Fibroblast of the conjunctiva (primary cell): ENCODE measurements at regions not wholly inside any gene's neighbourhood (a gene's known extent, or its start where the extent isn't known, plus 50 kb on each side); places are given as distances from the start of the nearest gene placed in this dataset.
A peak's percentile ranks its signal among the peaks of the same experiment; 100 is the strongest.
"Not testable (repeated sequence)": the region's sequence is repeated elsewhere in the genome, so short reads cannot be mapped to it uniquely, and the experiment has no call there.

ENCODE experiments used
- DNase-seq: peaks from one replicate; pipeline ENCODE4 v3.0.0-alpha.2; 2010; ENCODE audit warnings: low read depth

DNA sequence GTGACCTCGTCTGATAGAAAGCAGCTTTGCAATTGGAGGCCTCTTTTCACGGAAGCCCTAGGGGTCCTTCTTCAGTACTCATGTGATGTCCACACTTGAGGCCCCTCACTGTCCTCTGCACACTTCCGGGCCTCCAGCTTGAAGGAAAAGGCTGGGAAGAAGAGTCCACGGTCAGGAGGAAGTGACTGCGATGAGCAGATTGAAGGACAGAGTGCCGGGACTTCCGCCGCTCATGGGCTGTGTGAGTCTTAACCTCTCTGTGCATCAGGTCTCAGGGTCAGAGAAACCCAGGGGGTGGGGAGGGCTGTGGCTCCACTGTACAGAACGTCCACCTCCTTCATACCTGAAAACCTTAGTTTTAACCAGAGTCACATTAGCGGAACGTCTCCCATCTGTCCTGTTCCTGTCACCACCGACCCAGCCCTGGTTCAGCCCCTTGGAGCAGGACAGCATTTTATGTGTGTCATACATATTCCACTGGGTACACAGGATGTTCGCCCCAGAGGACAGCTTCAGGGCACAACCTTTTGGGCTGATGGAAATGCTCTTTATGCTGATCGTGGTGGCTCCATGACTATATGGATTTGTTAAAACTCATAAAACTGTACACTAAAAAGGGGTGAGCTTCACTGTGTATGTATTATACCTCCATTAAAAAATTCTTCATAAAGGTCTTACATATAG is 51.0 kb upstream of the SORCS2 start:
- no peak for DNase-seq

DNA sequence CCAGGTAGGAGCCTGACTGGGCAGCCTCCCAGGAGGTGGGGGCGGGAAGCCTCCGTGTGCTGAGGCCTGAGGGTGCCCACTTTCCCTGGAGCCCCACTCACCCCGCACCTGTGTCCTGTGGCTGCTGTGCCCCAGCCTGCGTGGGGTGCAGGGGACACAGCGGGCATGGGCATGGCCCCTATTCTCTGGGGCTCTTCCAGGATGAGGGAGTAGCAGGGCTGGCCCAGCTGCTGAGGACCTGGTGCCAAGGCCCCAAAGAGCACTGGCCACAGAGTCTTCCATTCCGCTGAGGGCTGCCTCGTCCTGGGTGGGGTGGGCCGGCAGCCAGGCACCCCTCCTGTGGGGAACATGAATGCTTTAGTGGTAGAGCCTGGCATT is 51.7 kb upstream of the SORCS2 start:
- no peak for DNase-seq

DNA sequence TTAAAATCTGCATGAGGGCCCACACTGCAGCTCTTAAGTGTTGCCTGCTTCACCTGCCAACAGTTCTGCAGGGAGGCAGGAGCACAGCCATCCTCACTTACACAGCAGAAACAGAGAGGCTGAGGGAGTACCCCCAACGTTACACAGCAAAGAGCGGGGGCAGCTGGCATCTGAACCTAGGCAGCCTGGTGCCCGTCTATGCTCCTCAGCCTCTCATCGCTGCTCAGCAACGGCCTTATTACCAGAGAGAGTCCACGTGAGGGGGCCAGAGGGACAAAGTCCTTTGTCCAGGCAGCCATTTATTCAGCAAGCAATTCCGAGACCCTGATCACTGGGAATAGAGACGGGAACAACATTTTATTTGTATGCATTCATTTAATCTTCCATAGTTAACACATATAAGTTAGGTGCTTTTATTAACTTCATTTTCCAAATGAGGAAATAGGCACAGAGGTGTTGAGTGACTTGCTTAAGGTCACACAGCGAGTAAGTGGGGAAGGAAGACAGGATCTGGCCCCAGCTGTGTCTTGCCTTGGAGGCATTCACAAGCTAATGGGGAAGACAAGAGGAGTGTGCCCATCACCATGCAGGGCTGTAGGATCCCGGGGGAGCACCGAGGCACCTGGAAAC is 52.2 kb upstream of the SORCS2 start:
- DNase-seq = no peak

DNA sequence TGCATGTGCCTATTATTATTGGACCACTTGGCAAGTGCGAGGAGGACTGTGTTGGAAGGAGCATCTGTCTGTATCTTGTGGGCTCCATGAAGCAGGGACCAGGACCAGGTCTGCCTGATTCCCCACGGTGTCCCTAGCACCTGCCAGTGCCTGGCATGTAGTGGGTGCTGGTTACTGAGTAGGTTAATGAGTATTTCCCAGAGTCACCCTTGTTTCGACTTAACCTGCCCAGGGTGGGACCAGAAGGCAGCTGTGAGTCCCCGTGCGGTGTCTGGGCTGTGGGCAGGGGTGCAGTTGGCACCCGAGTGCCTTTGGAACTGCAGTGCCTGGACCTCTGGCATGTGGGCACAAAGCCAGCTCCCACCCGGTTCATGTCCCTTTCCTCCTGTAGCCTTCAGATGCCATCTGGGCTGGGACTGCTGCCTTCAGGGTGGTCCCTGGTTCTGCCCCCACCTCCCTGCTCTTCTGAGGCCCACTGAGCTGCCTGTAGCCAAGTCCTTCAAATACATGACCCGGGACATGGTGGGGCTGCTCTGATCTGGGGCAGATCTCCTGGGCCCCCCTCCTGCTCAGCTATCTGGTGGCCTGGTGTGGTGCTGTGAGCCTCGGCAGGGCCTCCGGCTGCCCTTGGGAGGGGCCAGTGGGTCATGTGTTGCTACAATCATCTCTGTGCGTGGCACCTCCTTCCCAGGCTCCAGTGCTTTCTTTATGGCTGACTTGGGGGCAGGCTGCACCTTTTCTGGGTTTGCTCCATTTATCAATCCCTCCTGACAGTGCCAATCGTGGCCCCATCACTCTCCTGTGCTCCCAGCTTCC is 53.0 kb upstream of the SORCS2 start:
- DNase-seq = no peak

DNA sequence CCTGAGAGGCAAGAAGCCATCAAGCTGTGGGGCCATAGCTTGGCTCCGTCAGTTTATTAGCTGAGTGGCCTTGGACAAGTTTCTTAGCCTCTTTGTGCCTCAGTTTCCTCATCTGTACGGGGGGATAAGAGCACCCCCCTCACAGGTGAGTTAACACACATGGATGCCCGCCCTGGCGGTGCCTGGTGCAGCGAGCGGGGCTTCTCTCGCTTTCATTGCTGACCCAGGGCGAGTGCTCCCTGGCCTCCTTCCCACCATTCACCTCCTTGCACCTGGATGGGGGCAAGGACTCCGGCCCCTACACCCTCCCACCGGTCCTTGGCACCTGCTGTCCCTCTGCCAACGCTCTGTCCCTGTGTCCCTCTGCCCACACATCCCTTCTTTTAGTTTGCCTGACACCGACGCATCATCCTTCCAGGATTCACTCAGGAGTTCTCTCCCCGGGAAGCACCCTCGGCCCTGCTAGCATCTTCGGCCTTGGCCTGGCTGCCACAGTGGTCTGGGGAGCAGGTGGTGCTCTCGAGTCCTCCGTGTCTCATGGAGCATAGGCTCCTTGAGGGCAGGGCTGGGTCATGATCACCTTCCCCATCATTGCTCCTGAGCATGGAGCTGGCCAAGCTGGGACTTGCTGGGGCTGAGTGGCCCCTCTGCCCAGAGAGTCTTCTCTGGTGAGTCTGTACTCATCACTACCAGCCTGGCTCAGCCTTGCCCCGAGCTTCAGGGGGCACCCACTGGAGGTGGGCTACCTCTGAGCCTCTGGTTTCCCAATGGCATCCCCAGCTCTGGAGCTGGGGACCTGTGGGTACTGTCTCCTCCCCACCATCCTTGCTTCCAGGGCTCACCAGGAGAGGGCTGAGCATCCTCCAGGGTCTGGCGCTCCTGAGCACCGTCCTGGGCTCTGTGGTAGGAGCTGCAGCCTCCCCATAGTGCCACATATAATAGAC is 53.8 kb upstream of the SORCS2 start:
- no peak for DNase-seq

DNA sequence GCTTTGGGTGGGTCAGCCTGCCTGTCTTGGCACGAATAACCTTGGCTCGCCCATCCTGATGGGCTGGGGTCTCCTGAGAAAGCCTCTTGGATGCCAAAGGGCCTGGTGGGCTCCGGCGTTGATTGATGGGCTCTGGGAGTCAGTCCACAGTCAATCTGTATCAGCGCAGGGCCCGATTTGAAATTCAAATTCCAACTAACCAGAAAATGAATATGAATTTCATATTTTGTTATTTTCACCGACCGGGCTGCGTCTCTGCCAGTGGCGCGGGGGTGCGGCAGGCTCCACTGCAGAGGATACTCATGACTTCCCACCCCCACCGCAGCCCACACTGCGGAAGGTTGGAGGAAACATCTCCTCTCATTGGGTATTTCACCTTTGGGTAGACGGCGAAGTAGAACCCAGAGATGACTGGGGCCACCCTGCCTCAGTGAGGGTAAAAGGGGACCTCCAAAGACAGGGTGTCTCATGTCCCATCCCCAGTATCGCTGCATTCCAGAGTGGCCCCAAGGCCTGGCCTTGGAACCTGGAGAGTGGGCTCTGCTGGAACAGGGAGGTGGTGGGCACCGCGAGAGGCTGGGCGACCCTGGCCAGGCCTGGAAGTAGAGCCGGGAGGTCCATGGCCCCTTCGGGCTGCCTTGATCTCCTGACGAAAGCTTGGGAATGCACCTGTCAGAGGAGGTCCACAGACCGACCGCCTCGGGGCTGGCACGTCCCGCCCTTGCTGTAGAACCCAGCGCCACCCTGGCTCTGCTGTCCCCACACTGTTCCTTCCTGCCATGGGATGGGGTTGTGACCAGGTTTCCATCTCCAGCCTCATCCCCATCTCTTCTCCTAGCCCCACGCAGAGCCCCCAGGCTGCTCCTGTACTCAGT is 54.8 kb upstream of the SORCS2 start:
- DNase-seq = no peak

DNA sequence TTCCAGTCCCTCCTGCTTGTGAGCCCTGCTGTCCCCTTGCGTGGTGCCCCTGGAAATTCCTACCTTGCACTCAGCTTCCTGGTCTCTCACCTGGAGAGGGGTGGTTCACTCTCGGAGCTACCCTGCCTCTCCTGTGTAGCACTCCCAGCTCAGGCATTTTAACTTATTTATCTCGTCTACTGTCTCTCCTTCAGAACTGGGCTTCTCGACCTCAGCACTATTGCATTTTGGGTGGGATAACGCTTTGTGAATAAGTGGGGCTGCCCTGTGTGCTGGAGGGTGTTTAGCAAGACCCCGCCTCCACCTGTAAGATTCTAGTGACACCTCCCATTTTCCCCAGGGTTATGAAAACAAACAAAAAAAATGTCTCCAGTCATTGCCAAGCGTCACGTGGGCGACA is 56.0 kb upstream of the SORCS2 start:
- no peak for DNase-seq

DNA sequence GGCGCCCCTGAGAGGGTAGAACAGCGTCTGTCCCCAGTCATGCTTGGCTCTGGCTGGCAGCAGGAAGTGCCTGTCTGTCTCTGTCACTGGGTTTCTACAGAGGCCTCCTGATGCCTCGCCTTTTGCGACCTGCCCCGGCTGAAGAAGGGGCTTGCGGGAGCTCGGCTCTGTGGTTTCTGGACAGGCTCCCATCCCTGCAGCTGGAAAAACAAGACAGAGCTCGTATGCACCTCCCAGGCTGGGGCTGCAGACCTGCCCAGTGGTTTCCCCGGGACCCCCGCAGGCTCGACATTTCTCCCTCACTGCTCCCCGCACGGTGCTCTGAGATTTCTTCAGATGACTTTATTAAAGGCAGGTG is 57.0 kb upstream of the SORCS2 start:
- peak; percentile 20 for DNase-seq

DNA sequence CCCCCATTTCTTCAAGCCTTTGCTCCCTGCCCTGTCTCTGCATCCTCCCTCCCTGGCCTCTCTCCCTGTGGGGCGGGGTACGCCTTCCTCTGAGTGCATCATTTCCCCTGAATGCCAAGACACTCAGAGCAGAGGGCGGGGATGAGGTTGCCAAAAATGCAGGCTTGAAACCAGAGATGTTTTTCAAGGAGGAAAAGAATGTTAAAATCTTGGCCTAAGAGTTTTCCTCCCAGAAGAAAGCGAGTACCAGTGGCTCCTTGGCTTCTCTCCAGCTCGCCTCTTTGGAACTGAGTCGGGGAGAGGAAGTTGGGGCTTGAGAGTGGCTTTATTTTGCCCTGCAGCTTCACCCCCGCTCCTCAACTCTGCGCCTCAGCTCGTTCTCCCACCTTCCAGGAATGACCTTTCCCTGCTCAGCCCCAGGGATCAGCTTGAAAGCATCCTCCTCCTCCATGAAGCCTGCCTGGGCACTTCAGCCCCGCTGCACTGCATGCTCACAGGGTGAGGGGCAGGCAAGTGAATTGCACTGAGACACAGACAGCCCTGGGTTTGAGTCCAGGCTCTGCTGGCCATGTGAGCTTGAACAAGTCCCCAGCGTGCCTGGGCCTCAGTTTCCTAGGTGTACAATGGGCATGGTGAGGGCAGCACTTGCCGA is 57.5 kb upstream of the SORCS2 start:
- DNase-seq = peak; percentile 90

DNA sequence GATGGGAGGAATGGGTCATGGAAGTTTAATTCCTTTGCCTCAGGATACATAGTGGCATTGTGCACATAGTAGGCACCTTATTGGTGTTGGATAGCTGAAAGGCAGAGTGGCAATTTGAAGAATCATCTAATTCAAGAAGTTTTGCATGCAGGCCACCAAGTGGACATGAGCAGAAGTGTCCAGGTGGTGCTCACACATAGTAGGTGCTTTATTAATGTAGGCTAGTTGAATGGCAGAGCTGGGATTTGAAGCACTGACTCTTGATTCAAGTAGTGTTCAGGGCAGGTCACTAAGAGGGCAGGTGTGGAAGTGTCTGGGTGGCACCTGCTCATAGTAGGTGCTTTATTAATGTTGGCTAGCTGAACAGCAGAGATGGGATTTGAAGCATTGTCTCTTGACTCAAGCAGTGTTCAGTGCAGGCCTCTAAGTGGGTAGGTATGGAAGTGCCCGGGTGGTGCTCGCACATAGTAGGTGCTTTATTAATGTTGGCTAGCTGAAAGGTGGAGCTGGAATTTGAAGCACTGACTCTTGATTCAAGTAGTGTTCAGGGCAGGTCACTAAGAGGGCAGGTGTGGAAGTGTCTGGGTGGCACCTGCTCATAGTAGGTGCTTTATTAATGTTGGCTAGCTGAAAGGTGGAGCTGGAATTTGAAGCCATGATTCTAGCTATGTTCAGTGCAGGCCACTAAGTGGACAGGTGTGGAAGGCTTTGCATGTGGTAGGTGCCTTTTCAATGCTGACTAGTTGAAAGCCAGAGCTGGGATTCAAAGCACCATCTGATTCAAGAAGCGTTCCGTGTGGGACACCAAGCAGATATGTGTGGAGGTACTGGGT is 58.3 kb upstream of the SORCS2 start:
- DNase-seq = not testable (repeated sequence)

DNA sequence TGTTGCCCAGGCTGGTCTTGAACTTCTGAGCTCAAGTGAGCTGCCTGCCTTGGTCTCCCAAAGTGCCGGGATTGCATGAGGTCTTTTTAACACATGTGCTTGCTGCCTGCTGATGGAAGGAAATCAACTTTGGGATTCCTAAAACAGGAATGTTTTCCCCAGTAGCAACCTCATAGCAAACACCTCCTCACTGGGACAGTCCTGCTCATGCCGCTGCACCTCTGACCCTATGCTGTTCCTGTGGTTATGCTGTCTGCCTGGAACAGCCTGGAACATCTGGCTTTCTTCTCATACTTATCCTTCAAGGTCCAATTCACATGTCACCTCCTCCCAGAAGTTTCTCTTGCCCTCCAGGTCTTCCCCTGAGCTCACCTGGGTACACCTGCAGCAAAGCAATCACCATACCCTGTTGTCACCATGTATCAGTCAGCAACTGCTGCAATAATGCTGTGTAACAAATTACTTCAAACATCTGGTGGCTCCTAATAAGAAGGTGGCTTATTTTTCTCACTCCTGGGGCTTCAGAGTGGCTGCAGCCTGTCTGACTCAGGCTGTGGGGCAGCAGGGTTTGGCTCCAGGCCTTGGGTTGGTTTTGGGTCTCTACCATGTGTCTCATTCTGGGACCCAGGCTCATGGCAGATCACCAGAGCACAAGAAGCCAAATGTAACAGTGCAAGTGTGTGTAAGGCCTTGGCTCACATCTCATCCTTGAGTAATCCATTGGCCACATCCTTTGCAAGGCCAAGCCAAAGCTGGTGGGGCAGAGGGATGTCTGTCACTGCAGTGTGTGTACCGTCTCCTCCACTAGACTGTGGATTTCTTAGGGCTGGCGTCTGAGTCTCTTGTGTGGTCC is 59.4 kb upstream of the SORCS2 start:
- peak; percentile 44 for DNase-seq

DNA sequence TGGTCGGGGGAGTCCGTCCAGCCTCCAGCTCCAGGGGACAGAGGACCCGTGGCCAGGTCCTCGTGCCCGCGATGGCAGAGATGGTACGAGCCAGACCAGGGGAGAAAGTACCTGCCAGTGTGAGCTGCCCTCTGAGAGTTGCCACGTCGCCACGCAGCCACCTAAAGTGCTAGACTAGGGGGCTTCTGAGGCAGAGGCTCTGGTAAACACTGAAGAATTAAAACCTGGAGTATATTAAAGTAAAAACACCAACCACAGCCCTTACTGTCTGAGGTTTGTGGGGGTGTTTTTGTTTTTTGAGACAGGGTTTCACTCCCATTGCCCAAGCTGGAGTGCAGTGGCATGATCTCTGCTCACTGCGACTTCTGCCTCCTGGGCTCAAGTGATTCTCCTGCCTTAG is 60.1 kb upstream of the SORCS2 start:
- DNase-seq = no peak

DNA sequence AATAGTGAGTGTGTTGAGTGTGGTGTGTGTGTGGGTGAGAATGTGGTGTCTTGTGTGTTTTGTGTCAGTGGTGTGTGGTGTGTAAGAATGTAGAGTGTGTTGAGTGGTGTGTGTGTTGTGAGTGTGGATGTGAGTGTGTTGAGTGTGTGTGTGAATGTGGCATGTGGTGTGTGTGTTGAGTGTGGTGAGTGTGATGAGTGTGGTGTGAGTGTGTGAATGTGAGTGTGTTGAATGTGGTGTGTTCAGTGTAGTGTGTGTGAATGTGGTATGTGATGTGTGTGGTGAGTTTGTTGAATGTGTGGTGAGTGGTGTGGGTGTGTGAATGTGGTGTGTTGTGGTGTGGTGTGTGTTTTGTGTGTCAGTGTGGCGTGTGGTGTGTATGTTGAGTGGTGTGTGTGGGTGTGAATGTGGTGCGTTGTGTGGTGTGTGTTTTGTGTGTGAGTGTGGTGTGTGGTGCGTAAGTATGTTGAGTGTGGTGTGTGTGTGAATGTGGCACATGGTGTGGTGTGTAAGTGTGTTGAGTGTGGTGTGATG is 60.8 kb upstream of the SORCS2 start:
- DNase-seq = no peak

DNA sequence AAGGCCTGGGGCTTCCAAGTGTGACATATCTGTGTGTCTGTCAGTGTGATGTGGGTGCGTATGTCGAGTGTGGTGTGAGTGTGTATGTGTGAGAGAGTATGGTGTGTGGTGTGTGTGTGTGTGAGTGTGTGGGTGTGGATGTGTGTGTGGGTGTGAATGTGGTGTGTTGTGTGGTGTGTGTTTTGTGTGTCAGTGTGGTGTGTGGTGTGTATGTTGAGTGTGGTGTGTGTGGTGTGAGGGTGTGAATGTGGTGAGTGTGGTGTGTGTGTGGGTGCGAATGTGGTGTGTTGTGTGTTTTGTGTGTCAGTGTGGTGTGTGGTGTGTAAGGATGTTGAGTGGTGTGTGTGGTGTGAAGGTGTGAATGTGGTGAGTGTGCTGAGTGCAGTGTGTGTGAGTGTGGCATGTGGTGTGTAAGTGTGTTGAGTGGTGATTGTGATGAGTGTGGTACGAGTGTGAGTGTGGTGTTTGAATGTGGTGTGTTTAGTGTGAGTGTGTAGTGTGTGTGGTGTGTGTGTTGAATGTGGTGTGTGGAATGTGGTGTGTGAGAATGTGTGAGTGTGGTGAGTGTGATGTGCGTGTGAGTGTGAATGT is 61.6 kb upstream of the SORCS2 start:
- no peak for DNase-seq

DNA sequence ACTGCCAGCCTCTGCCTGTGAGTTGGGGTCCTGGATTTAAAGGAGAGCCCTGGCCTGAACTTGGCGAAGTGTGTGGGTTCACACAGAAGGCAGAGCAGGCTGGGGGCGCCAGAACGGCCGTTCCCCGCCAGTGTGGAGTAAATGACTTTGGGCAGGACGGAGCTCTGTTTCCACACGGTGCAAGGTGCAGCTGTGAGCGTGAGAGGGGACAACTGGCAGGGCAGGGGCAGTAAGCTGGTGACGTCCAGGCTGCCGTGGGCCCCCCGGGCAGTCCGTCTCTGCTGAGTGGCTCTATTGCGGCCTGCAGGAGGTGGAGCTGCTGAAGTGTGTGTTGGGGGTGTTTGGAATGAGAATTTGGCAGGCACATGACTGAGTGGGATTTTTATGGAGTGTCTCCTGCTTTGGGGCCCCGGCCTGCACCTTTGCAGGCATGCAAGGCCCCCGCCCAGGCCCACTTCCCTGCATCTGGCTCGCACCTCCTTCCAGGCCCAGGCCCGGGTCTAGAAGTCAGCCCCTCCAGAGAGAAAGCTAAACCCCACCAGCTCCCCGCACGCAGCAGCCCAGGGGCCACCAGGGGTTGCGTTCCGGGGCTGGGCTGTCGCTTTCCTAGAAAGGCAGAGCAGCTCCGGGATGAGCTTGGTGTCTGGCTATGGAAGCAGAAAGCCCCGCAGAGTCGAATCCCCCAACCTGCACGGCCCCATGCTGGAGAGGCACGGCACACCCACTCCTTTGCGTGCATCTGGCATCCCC is 62.2 kb upstream of the GRPEL1 start:
- DNase-seq = no peak

DNA sequence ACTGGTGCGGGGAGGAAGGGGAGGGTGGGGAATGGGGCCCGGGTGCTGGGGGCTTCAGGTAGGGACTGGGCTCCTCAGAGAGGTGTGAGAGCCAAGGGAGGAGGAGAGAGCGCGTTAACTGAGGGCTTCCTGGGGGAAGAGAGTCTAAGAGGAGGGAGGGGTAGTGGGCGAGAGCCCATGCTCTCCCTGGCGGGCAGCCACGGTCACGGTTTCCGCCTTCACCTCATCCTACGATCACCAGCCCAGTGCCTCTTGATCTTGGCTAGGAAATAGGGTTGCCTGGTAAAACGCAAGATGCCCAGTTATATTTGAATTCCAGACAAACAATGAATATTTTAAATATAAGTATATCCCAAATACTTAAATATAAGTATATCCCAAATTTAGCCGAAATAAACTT is 60.8 kb upstream of the GRPEL1 start:
- DNase-seq = no peak

DNA sequence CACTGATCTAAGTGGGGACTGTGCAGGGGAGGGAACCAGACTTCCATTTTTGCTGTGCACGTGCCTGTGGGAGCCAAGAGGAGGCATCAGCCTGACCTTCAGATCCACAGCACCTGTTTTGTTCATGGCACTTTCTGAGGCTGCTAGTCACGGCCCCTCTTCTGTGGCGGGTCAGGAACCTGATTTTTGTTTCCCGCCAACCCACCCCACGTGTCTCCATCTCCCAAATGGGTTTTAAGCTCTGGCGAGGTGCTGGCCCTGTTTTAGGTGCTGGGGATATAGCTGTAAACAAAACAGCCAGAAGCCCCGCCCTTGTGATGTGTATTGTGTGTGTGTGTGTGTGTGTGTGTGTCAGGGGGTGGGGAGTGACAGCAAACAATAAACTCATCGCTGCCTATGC is 60.4 kb upstream of the GRPEL1 start:
- DNase-seq = no peak
